ENCODE measurements at regions not wholly inside any gene's neighbourhood (a gene's known extent, or its start where the extent isn't known, plus 50 kb on each side); places are given as distances from the start of the nearest gene placed in this dataset.

GRCh38 chr6:23445157-23445710 lies 680.8 kb upstream of the NRSN1 start:
- Histone ChIP-seq H3K27me3 (replicated peaks) (no peaks in the 10 kb centered on the region), H3K27ac (no peak overlapping the region), H3K36me3 (replicated peaks) (no peaks in the 10 kb centered on the region), H3K4me3 (ENCODE audit: low read depth, low read length) (no peak overlapping the region)
- DNase-seq = no peak
- in situ Hi-C loops (cut with HindIII; ENCODE audit: low pct_ligation_motif_present, low sequenced_read_pairs) = no loop called here
- TF ChIP-seq CTCF (IDR thresholded peaks at IDR 0.05; ENCODE audit: low read depth, low read length, missing control alignments) = no peak

- Histone ChIP-seq H3K27me3 (replicated peaks) (no peaks in the 10 kb centered on the region), H3K4me3 (ENCODE audit: low read depth, low read length) (no peak overlapping the region), H3K36me3 (replicated peaks) (no peaks in the 10 kb centered on the region), H3K27ac (no peak overlapping the region)
- DNase-seq = peak; percentile 46
- in situ Hi-C loops (cut with HindIII; ENCODE audit: low pct_ligation_motif_present, low sequenced_read_pairs) = no loop called here
- TF ChIP-seq CTCF (IDR thresholded peaks at IDR 0.05; ENCODE audit: low read depth, low read length, missing control alignments) = peak; percentile 64
These were observed 679.5 kb upstream of the NRSN1 start for GRCh38 chr6:23446469-23446967.

- no peak for TF ChIP-seq CTCF (IDR thresholded peaks at IDR 0.05; ENCODE audit: low read depth, low read length, missing control alignments)
- in situ Hi-C loops (cut with HindIII; ENCODE audit: low pct_ligation_motif_present, low sequenced_read_pairs) = no loop called here
- H3K4me3 ChIP-seq (ENCODE audit: low read depth, low read length) = no peak overlapping the region
- no peaks in the 10 kb centered on the region for H3K27me3 ChIP-seq (replicated peaks)
- DNase-seq = no peak
- no peaks in the 10 kb centered on the region for H3K36me3 ChIP-seq (replicated peaks)
- H3K27ac ChIP-seq = no peak overlapping the region
These were observed 678.3 kb upstream of the NRSN1 start for GRCh38 chr6:23447731-23448130.

GRCh38 chr6:23448281-23448680 lies 677.7 kb upstream of the NRSN1 start:
- Histone ChIP-seq H3K27me3 (replicated peaks) (no peaks in the 10 kb centered on the region), H3K4me3 (ENCODE audit: low read depth, low read length) (no peak overlapping the region), H3K36me3 (replicated peaks) (no peaks in the 10 kb centered on the region), H3K27ac (no peak overlapping the region)
- TF ChIP-seq CTCF (IDR thresholded peaks at IDR 0.05; ENCODE audit: low read depth, low read length, missing control alignments) = no peak
- in situ Hi-C loops (cut with HindIII; ENCODE audit: low pct_ligation_motif_present, low sequenced_read_pairs) = no loop called here
- DNase-seq = no peak

GRCh38 chr6:23454080-23454976 lies 671.7 kb upstream of the NRSN1 start:
- Histone ChIP-seq H3K27me3 (replicated peaks) (no peaks in the 10 kb centered on the region), H3K36me3 (replicated peaks) (no peaks in the 10 kb centered on the region), H3K27ac (no peak overlapping the region), H3K4me3 (ENCODE audit: low read depth, low read length) (no peak overlapping the region)
- in situ Hi-C loops (cut with HindIII; ENCODE audit: low pct_ligation_motif_present, low sequenced_read_pairs) = no loop called here
- DNase-seq = peak; percentile 4
- no peak for TF ChIP-seq CTCF (IDR thresholded peaks at IDR 0.05; ENCODE audit: low read depth, low read length, missing control alignments)
